K562 (cell line): ENCODE measurements at regions not wholly inside any gene's neighbourhood (a gene's known extent, or its start where the extent isn't known, plus 50 kb on each side); places are given as distances from the start of the nearest gene placed in this dataset.

ENCODE experiments used
- ATAC-seq: fragments of 200-7000 bp; cut with Tn5 transposase; 3 replicates; pipeline ENCODE4 v1.9.1; 2020; ENCODE audit warnings: moderate library complexity
- BruUV-seq: library from RNA; stranded (reverse); fragments of 400-500 nt; replicated peaks from 2 replicates; lab custom pipeline; 2021; lab: Mats Ljungman, UMichigan
- CTCF ChIA-PET: fragments of 300-600 bp; formaldehyde crosslinking; extraction: SDS; loops from one replicate; lab custom pipeline; 2021; ENCODE audit warnings: low intra/inter-chr PET ratio; lab: Yijun Ruan, JAX
- POLR2A ChIA-PET: fragments of 300-600, 350-650 bp; sonication (Branson Sonifier 250); formaldehyde crosslinking; extraction: SDS; loops from one replicate; lab custom pipeline; 2021; ENCODE audit warnings: antibody characterized with exemption, inconsistent platforms; lab: Yijun Ruan, JAX
- DNase-seq, 4 experiments: peaks; one replicate each; pipeline versions ENCODE4 v3.0.0 to v3.0.0-alpha.2; 2011 to 2018; ENCODE audit warnings: low spot score in 3 of 4, mixed read lengths in 3 of 4; ENCODE audit errors: extremely low read depth in 1 of 4
- FAIRE-seq: peaks from 2 replicates; lab custom pipeline; 2011; peaks lifted over from hg19 to GRCh38; lab: Jason Lieb, UNC
- H2AFZ ChIP-seq: 2 replicates; pipeline ENCODE4 v1.6.0; 2011; ENCODE audit warnings: low read depth, low read length, control low read depth, inconsistent platforms
- H3K27ac ChIP-seq: fragments of 200-600 bp; 3 replicates; pipeline ENCODE4 v1.8.0; 2011; ENCODE audit warnings: low read depth, mild to moderate bottlenecking, control low read depth, inconsistent platforms, low read length, moderate library complexity, mixed read lengths; ENCODE audit errors: extremely low read depth
- H3K27me3 ChIP-seq, 2 experiments: fragments of 300-600 bp in 1 of 2; 2 replicates in 1 of 2; 3 replicates in 1 of 2; pipeline versions ENCODE4 v1.6.0 to v1.8.0; 2011; ENCODE audit warnings: inconsistent platforms in 2 of 2, low read length in 2 of 2, mild to moderate bottlenecking in 1 of 2, mixed read lengths in 1 of 2, moderate library complexity in 1 of 2; ENCODE audit not compliant: control insufficient read depth in 2 of 2, insufficient read depth in 2 of 2
- H3K36me3 ChIP-seq: fragments of 300-600 bp; 3 replicates; pipeline ENCODE4 v1.8.0; 2011; ENCODE audit warnings: mild to moderate bottlenecking, low read length, inconsistent platforms; ENCODE audit not compliant: control insufficient read depth, insufficient read depth
- H3K4me1 ChIP-seq, 2 experiments: fragments of 200-600 bp in 1 of 2; replicated peaks in 1 of 2; 2 replicates in 1 of 2; 3 replicates in 1 of 2; pipeline versions ENCODE4 v1.5.1 to v1.8.0; 2011; ENCODE audit warnings: inconsistent platforms in 2 of 2, low read length in 2 of 2, mild to moderate bottlenecking in 1 of 2, mixed read lengths in 1 of 2, moderate library complexity in 1 of 2; ENCODE audit not compliant: control insufficient read depth in 2 of 2, insufficient read depth in 2 of 2
- H3K4me2 ChIP-seq: 2 replicates; pipeline ENCODE4 v1.6.1; 2011; ENCODE audit warnings: low read length, control low read depth, inconsistent platforms, mixed read lengths; ENCODE audit not compliant: insufficient read depth
- H3K4me3 ChIP-seq: fragments of 200-600 bp; sonication (generic), shearing (Covaris generic); 2 replicates; pipeline ENCODE4 v1.5.1; 2016; ENCODE audit warnings: control low read depth, inconsistent platforms
- H3K79me2 ChIP-seq: fragments of 200-600 bp; 3 replicates; pipeline ENCODE4 v1.8.0; 2011; ENCODE audit warnings: low read length, inconsistent platforms; ENCODE audit not compliant: control insufficient read depth, insufficient read depth
- H3K9ac ChIP-seq, 2 experiments: 2 replicates each; pipeline versions ENCODE4 v1.6.0 to v1.6.1; 2011; ENCODE audit warnings: low read depth in 2 of 2, low read length in 2 of 2, control low read depth in 1 of 2, inconsistent platforms in 1 of 2, mild to moderate bottlenecking in 1 of 2, mixed read lengths in 1 of 2; ENCODE audit not compliant: insufficient read depth in 1 of 2
- H3K9me1 ChIP-seq: one replicate; pipeline ENCODE4 v1.6.0; 2011; ENCODE audit warnings: inconsistent platforms, mild to moderate bottlenecking, low read length, moderate library complexity; ENCODE audit not compliant: control insufficient read depth, insufficient read depth
- H3K9me3 ChIP-seq: replicated peaks from 2 replicates; pipeline ENCODE4 v1.5.1; 2011; ENCODE audit warnings: low read depth, low read length, inconsistent platforms; ENCODE audit not compliant: control insufficient read depth, insufficient read depth
- H4K20me1 ChIP-seq: replicated peaks from 2 replicates; pipeline ENCODE4 v1.6.1; 2011; ENCODE audit warnings: low read length, inconsistent platforms, mixed read lengths; ENCODE audit not compliant: control insufficient read depth, insufficient read depth
- KLF6 ChIP-seq: fragments of 250-450 bp; sonication (Bioruptor Pico); IDR thresholded peaks from 2 replicates; pipeline ENCODE4 v1.4.0; 2020; ENCODE audit warnings: mild to moderate bottlenecking, moderate library complexity, borderline replicate concordance
- TBL1XR1 ChIP-seq, 2 experiments: IDR thresholded peaks; 2 replicates each; pipeline ENCODE4 v1.6.1; 2012; ENCODE audit warnings: improper control_type of control experiment in 2 of 2, low read length in 2 of 2, mild to moderate bottlenecking in 1 of 2
- TRIM24 ChIP-seq, 2 experiments: fragments of 450-650 bp; IDR thresholded peaks; 2 replicates each; pipeline ENCODE4 v1.6.1; 2016
- WGBS: fragments of 100-300 bp; shearing (Covaris generic); methylation state at CpG from one replicate; pipeline ENCODE4 v1.1.6; 2016; ENCODE audit warnings: low coverage, mixed read lengths; ENCODE audit not compliant: insufficient coverage; ENCODE audit errors: missing lambda C conversion rate; 5-methylcytosine and 5-hydroxymethylcytosine counted together
- in situ Hi-C: fragments of 300-500 bp; cut with MboI; formaldehyde crosslinking; loops from 4 replicates; pipeline ENCODE4 v1.15.0; 2018; ENCODE audit warnings: inconsistent platforms, mixed read lengths
- intact Hi-C: fragments of 100-400 bp; cut with micrococcal nuclease; formaldehyde crosslinking; loops from 2 replicates; pipeline ENCODE4 v1.14.2; 2022
- TF ChIP-seq, protein P1 (sequence below): sonication (generic); formaldehyde crosslinking; IDR thresholded peaks from 2 replicates; pipeline ENCODE4 v1.8.0; 2022; ENCODE audit warnings: missing genetic modification reagents, mild to moderate bottlenecking, borderline replicate concordance

GRCh38 chr6:93474733-93475179 is 55.4 kb upstream of the EPHA7 start:
- Histone ChIP-seq H3K27me3 (no peaks in the 10 kb centered on the region), H3K79me2 (no peaks in the 10 kb centered on the region), H3K9me3 (no peaks in the 10 kb centered on the region; the same call in 1 of the 2 replicates), H3K36me3 (no peaks in the 10 kb centered on the region), H3K4me3 (no peak overlapping the region), H3K9ac (no peak overlapping the region), H4K20me1 (no peaks in the 10 kb centered on the region), H3K4me1 (no peaks in the 10 kb centered on the region), H3K9me1 (no peaks in the 10 kb centered on the region), H2AFZ (no peak overlapping the region), H3K27ac (no peak overlapping the region), H3K4me2 (no peak overlapping the region)
- FAIRE-seq (no peak), ATAC-seq (no peak), DNase-seq (no peak)
- BruUV-seq = no TSS peak
- POLR2A ChIA-PET = no interaction called here
- TF ChIP-seq TBL1XR1 (IDR thresholded peaks at IDR 0.05; ENCODE audit: low read length in 2 of 2) (no peak), KLF6 (CRISPR knock-in tag) (no peak), TRIM24 (IDR thresholded peaks at IDR 0.05) (no peak)
- TF ChIP-seq, protein P1, sequence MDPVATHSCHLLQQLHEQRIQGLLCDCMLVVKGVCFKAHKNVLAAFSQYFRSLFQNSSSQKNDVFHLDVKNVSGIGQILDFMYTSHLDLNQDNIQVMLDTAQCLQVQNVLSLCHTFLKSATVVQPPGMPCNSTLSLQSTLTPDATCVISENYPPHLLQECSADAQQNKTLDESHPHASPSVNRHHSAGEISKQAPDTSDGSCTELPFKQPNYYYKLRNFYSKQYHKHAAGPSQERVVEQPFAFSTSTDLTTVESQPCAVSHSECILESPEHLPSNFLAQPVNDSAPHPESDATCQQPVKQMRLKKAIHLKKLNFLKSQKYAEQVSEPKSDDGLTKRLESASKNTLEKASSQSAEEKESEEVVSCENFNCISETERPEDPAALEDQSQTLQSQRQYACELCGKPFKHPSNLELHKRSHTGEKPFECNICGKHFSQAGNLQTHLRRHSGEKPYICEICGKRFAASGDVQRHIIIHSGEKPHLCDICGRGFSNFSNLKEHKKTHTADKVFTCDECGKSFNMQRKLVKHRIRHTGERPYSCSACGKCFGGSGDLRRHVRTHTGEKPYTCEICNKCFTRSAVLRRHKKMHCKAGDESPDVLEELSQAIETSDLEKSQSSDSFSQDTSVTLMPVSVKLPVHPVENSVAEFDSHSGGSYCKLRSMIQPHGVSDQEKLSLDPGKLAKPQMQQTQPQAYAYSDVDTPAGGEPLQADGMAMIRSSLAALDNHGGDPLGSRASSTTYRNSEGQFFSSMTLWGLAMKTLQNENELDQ = no peak
- intact Hi-C loops (no loop called here), in situ Hi-C loops (no loop called here)
- CTCF ChIA-PET = interaction anchor here (0.6 kb wide), 1 partner anchor 308 kb away, joined by 3 read pairs; no protein-coding TSS in a partner anchor
- WGBS = 0% methylated on average over 5 of the region's 5 CpGs
